Astrocyte of the cerebellum (primary cell): ENCODE measurements at regions not wholly inside any gene's neighbourhood (a gene's known extent, or its start where the extent isn't known, plus 50 kb on each side); places are given as distances from the start of the nearest gene placed in this dataset.

ENCODE experiments used
- DNase-seq: peaks from one replicate; pipeline ENCODE4 v3.0.0-alpha.2; 2011; ENCODE audit warnings: low read depth
- H3K4me3 ChIP-seq: 2 replicates; pipeline ENCODE4 v1.5.1; 2011; ENCODE audit warnings: mild to moderate bottlenecking, low read depth, low read length, moderate library complexity
- in situ Hi-C: cut with HindIII; loops from 2 replicates; pipeline ENCODE4 v1.10.0; 2017; ENCODE audit warnings: low sequenced_read_pairs
- TF ChIP-seq, protein P1 (sequence below): IDR thresholded peaks from 2 replicates; pipeline ENCODE4 v1.5.1; 2012; ENCODE audit warnings: low read length, low read depth, moderate library complexity, mild to moderate bottlenecking; ENCODE audit errors: missing control alignments

DNA sequence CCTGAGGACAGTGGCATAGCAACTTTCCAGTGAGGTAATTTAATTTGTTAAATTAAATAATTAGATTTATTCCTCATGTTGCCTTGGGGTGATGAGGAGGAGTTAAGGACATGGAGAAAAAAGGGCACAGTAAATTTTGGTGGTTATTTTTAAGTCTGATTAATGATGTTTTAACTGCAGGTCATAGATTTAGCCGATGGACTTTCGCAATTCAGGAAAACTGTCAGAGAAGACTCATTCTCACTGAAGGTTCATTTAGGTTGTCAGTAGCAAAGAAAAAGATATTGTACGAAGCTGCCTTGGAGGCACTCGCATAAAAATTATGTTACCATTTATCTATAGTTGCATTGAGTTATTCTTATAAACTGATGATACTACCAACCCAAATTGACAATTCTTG, 164.2 kb upstream of the PITX2 start:
- DNase-seq = no peak
- no peak overlapping the region for H3K4me3 ChIP-seq
- in situ Hi-C loops = no loop called here
- TF ChIP-seq, protein P1, sequence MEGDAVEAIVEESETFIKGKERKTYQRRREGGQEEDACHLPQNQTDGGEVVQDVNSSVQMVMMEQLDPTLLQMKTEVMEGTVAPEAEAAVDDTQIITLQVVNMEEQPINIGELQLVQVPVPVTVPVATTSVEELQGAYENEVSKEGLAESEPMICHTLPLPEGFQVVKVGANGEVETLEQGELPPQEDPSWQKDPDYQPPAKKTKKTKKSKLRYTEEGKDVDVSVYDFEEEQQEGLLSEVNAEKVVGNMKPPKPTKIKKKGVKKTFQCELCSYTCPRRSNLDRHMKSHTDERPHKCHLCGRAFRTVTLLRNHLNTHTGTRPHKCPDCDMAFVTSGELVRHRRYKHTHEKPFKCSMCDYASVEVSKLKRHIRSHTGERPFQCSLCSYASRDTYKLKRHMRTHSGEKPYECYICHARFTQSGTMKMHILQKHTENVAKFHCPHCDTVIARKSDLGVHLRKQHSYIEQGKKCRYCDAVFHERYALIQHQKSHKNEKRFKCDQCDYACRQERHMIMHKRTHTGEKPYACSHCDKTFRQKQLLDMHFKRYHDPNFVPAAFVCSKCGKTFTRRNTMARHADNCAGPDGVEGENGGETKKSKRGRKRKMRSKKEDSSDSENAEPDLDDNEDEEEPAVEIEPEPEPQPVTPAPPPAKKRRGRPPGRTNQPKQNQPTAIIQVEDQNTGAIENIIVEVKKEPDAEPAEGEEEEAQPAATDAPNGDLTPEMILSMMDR = no peak

DNA sequence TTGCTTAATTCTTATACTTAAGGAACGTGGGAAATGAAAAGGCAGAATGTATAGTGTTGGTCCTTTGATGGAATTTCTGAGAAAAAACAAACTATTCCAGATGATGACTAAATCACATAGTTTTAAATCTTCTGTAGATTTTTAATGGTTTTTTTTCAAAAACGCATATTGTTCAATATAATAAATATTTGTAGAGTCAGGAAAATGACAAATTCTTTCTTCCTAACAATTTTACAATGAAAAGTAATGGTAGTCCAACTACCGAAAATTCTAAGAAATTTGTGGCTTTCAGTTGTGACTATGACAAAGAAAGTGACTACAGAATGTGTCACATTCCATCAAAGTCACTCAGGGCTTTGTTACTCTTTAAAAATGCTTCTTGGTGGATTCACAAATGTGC, 164.8 kb upstream of the PITX2 start:
- no peak overlapping the region for H3K4me3 ChIP-seq
- TF ChIP-seq, protein P1 = no peak
- no peak for DNase-seq
- in situ Hi-C loops = no loop called here

DNA sequence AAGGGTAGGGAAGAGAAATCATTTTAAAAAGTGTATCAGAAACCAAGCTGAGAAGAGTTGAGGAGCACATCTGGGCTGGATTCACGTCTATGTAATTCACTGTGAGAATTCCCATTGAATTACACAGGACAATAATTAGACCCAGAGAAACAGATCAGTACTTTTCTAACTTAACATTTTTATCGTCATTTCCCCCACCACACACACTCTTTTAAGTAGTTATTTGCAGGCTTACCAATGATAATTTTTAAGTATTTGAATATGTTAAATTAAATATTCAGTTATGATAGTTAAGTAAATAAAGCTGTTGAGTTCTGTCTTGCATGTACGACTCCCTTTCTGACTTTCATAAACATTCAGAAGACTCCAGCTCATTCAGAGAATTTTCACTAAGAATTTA, 165.4 kb upstream of the PITX2 start:
- H3K4me3 ChIP-seq = no peak overlapping the region
- no peak for DNase-seq
- in situ Hi-C loops = no loop called here
- TF ChIP-seq, protein P1 = no peak

DNA sequence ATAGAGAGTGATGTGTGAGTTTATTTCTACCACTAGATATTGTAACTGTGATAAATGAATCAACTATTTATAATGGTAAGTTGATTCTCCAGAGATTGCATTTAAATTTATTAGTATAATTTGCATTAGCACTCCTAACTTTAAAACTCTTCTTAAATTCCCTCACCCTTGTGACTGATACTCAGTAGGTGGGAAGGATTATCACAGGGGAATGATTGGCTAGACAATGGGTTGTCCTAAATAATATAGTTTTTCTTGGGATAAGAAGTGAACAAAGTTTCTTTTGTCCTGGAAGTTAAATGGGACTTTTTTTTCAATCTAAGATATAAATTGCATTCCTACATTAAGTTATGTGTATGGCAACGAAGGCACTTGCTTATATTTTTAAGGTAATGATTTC, 169.2 kb upstream of the PITX2 start:
- in situ Hi-C loops = no loop called here
- TF ChIP-seq, protein P1 = no peak
- DNase-seq = no peak

DNA sequence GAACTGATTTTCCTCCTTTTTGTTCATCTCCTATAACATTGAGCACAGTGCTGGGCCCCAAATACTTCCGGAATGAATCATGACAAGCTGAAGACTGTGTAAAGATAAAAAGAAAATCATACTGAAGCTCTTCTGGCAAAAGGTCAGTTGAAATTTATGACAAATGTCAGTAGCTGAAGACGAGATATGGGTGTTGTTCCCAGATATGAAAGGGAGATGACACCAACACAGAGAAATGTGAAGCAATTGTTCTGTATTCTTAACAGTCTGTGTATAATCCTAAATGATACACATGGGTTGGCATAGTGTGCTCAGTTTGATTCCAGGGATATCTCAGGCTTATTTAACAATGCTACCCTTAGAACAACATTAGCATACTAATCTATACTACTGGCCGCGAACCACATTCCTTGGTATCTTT, 170.5 kb upstream of the PITX2 start:
- TF ChIP-seq, protein P1 = no peak
- DNase-seq = no peak
- no peak overlapping the region for H3K4me3 ChIP-seq
- in situ Hi-C loops = no loop called here

More for the DNA sequence above, 169.2 kb upstream of the PITX2 start:
- no peak overlapping the region for H3K4me3 ChIP-seq

DNA sequence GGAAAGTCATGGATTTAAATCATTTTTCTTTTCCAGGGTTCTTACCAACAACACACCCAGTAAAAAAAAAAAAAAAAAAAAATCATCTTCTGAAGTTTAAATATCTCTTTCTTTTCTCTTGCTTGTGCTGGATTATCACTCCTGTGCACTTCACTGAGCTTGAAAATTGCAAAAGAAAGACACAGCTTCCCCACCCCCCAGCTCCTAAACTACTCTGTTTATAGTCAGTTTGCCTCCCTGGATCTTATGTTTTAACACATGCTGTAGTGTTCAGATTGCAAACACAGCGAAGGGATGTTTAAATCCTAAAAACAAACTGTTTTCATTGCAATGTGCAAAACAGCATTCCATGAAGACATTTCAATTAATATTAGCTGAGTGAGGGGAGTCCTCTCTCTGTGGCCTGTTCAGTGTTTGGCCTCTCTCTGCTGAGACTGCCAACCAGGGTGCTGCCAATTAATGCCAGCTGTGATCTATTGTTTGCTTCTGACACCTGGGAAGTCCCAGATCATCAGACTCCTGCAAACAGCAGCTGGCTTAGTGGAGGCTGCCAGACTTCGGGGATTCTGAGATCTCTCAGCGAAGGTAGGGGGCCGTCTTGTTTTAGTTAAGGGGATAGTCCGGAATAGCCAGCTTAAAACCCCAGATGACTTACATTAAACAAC, 171.1 kb upstream of the PITX2 start:
- no peak for DNase-seq
- TF ChIP-seq, protein P1 = no peak
- H3K4me3 ChIP-seq = no peak overlapping the region
- in situ Hi-C loops = no loop called here
